CD4-positive, alpha-beta T cell treated with Interleukin-6 at 100 ng/mL for 8 hours (primary cell): ENCODE measurements at regions not wholly inside any gene's neighbourhood (a gene's known extent, or its start where the extent isn't known, plus 50 kb on each side); places are given as distances from the start of the nearest gene placed in this dataset.

Experiments
- DNase-seq: peaks from one replicate; pipeline ENCODE4 v3.0.0-alpha.2; 2020; ENCODE audit warnings: mixed read lengths, low spot score

- DNase-seq, result no peak
Observed at GRCh38 chr9:91042541-91042940, 240.9 kb downstream of the SYK start.

- no peak for DNase-seq
Observed at GRCh38 chr9:91043056-91043810, 241.6 kb downstream of the SYK start.

GRCh38 chr9:91043811-91044175 lies 242.2 kb downstream of the SYK start:
- no peak for DNase-seq

- no peak for DNase-seq
Observed at GRCh38 chr9:91044354-91044753, 242.7 kb downstream of the SYK start.

GRCh38 chr9:91045041-91045440 lies 243.4 kb downstream of the SYK start:
- DNase-seq, result no peak

GRCh38 chr9:91047529-91047928 lies 245.9 kb downstream of the SYK start:
- no peak for DNase-seq

GRCh38 chr9:91047993-91048607 lies 246.5 kb downstream of the SYK start:
- DNase-seq, result no peak

- DNase-seq, result no peak
Observed at GRCh38 chr9:91048749-91049148, 247.1 kb downstream of the SYK start.

GRCh38 chr9:91053824-91054223 lies 252.2 kb downstream of the SYK start:
- no peak for DNase-seq

- no peak for DNase-seq
Observed at GRCh38 chr9:91055845-91056244, 254.2 kb downstream of the SYK start.

GRCh38 chr9:91056486-91056885 lies 254.9 kb downstream of the SYK start:
- no peak for DNase-seq

GRCh38 chr9:91056917-91057316 lies 255.3 kb downstream of the SYK start:
- DNase-seq, result no peak

- DNase-seq, result no peak
Observed at GRCh38 chr9:91059713-91060112, 258.1 kb downstream of the SYK start.

- no peak for DNase-seq
Observed at GRCh38 chr9:91060520-91061343, 259.1 kb downstream of the SYK start.

- no peak for DNase-seq
Observed at GRCh38 chr9:91061506-91061905, 259.9 kb downstream of the SYK start.

GRCh38 chr9:91062281-91062680 lies 260.7 kb downstream of the SYK start:
- no peak for DNase-seq

GRCh38 chr9:91063471-91063870 lies 261.9 kb downstream of the SYK start:
- no peak for DNase-seq

- DNase-seq, result no peak
Observed at GRCh38 chr9:91065231-91066041, 263.8 kb downstream of the SYK start.

GRCh38 chr9:91066042-91066415 lies 264.4 kb downstream of the SYK start:
- no peak for DNase-seq

- DNase-seq, result no peak
Observed at GRCh38 chr9:91066856-91067255, 265.2 kb downstream of the SYK start.

- DNase-seq, result no peak
Observed at GRCh38 chr9:91067306-91067860, 265.8 kb downstream of the SYK start.
